IMR-90 (cell line): ENCODE measurements at regions not wholly inside any gene's neighbourhood (a gene's known extent, or its start where the extent isn't known, plus 50 kb on each side); places are given as distances from the start of the nearest gene placed in this dataset.

ENCODE experiments used
- ATAC-seq: fragments of 200-7000 bp; cut with Tn5 transposase; 2 replicates; pipeline ENCODE4 v1.9.1; 2020; ENCODE audit warnings: low read depth, mild to moderate bottlenecking, moderate library complexity
- BruUV-seq: library from RNA; stranded (reverse); fragments of 400-500 nt; replicated peaks from 2 replicates; lab custom pipeline; 2021; lab: Mats Ljungman, UMichigan
- CTCF ChIA-PET: fragments of 300-600 bp; formaldehyde crosslinking; extraction: SDS; loops from one replicate; lab custom pipeline; 2021; ENCODE audit warnings: antibody characterized with exemption; lab: Yijun Ruan, JAX
- POLR2A ChIA-PET: fragments of 300-600 bp; sonication (Branson Sonifier 250); formaldehyde crosslinking; loops from one replicate; lab custom pipeline; 2022; ENCODE audit warnings: antibody characterized with exemption; ENCODE audit not compliant: unreplicated experiment; lab: Charles Lee
- DNase-seq: peaks from one replicate; pipeline ENCODE4 v3.0.0; 2013
- H2AFZ ChIP-seq: replicated peaks from 2 replicates; pipeline ENCODE3; 2013; ENCODE audit warnings: low read length, mild to moderate bottlenecking; ENCODE audit not compliant: poor library complexity
- H2AK5ac ChIP-seq: 2 replicates; pipeline ENCODE4 v1.6.1; 2013; ENCODE audit warnings: low read depth, low read length, inconsistent platforms
- H2AK9ac ChIP-seq: replicated peaks from 2 replicates; pipeline ENCODE3; 2013; ENCODE audit warnings: mild to moderate bottlenecking, low read depth, low read length, moderate library complexity; ENCODE audit not compliant: poor library complexity
- H2BK120ac ChIP-seq: 2 replicates; pipeline ENCODE4 v1.6.1; 2013; ENCODE audit warnings: low read depth, low read length, inconsistent platforms
- H2BK15ac ChIP-seq: 3 replicates; pipeline ENCODE4 v1.6.1; 2013; ENCODE audit warnings: low read depth, low read length, inconsistent platforms
- H2BK20ac ChIP-seq: 2 replicates; pipeline ENCODE4 v1.6.1; 2013; ENCODE audit warnings: low read depth, mild to moderate bottlenecking, inconsistent platforms, low read length, moderate library complexity
- H2BK5ac ChIP-seq: 2 replicates; pipeline ENCODE4 v1.6.1; 2013; ENCODE audit warnings: mild to moderate bottlenecking, low read depth, low read length, inconsistent platforms; ENCODE audit not compliant: poor library complexity, severe bottlenecking
- H3K14ac ChIP-seq: replicated peaks from 2 replicates; pipeline ENCODE4 v1.6.1; 2013; ENCODE audit warnings: low read depth, low read length, inconsistent platforms
- H3K18ac ChIP-seq: 2 replicates; pipeline ENCODE4 v1.6.1; 2013; ENCODE audit warnings: low read depth, low read length, control low read depth
- H3K23ac ChIP-seq: 2 replicates; pipeline ENCODE4 v1.6.1; 2013; ENCODE audit warnings: low read depth, low read length, inconsistent platforms
- H3K27ac ChIP-seq: 2 replicates; pipeline ENCODE4 v1.5.1; 2013; ENCODE audit warnings: mild to moderate bottlenecking, control low read depth, low read length; ENCODE audit not compliant: insufficient read depth
- H3K27me3 ChIP-seq: 2 replicates; pipeline ENCODE4 v1.6.1; 2013; ENCODE audit warnings: low read length; ENCODE audit not compliant: control insufficient read depth, insufficient read depth
- H3K36me3 ChIP-seq: 2 replicates; pipeline ENCODE4 v1.6.1; 2013; ENCODE audit warnings: low read length, mixed read lengths; ENCODE audit not compliant: control insufficient read depth, insufficient read depth
- H3K4ac ChIP-seq: 2 replicates; pipeline ENCODE4 v1.6.1; 2013; ENCODE audit warnings: low read depth, low read length, inconsistent platforms
- H3K4me1 ChIP-seq: 2 replicates; pipeline ENCODE4 v1.6.1; 2013; ENCODE audit warnings: low read length, mixed read lengths; ENCODE audit not compliant: control insufficient read depth, insufficient read depth
- H3K4me2 ChIP-seq: 2 replicates; pipeline ENCODE4 v1.6.1; 2013; ENCODE audit warnings: low read depth, mild to moderate bottlenecking, control low read depth, low read length, moderate library complexity
- H3K4me3 ChIP-seq: 2 replicates; pipeline ENCODE4 v1.5.1; 2013; ENCODE audit warnings: low read depth, mild to moderate bottlenecking, control low read depth, low read length, moderate library complexity; ENCODE audit not compliant: insufficient read depth
- H3K56ac ChIP-seq: 2 replicates; pipeline ENCODE4 v1.6.1; 2013; ENCODE audit warnings: low read length, inconsistent platforms; ENCODE audit not compliant: insufficient read depth; ENCODE audit errors: extremely low read depth
- H3K79me1 ChIP-seq, 2 experiments: 2 replicates each; pipeline ENCODE4 v1.6.1; 2013; ENCODE audit warnings: low read length in 2 of 2, inconsistent platforms in 1 of 2, low read depth in 1 of 2
- H3K9ac ChIP-seq: 2 replicates; pipeline ENCODE4 v1.6.1; 2013; ENCODE audit warnings: low read depth, low read length, control low read depth
- H3K9me1 ChIP-seq: 2 replicates; pipeline ENCODE4 v1.6.1; 2013; ENCODE audit warnings: low read length, inconsistent platforms; ENCODE audit not compliant: insufficient read depth
- H3K9me3 ChIP-seq: 2 replicates; pipeline ENCODE4 v1.6.1; 2013; ENCODE audit warnings: low read length; ENCODE audit not compliant: control insufficient read depth, insufficient read depth
- H4K20me1 ChIP-seq: 2 replicates; pipeline ENCODE4 v1.6.1; 2013; ENCODE audit warnings: low read length, inconsistent platforms; ENCODE audit not compliant: insufficient read depth
- H4K5ac ChIP-seq: 2 replicates; pipeline ENCODE4 v1.6.1; 2013; ENCODE audit warnings: mild to moderate bottlenecking, low read depth, low read length, control low read depth
- H4K8ac ChIP-seq, 2 experiments: 2 replicates each; pipeline ENCODE4 v1.6.1; 2013; ENCODE audit warnings: low read depth in 2 of 2, low read length in 2 of 2, control low read depth in 1 of 2, inconsistent platforms in 1 of 2
- H4K91ac ChIP-seq: 2 replicates; pipeline ENCODE4 v1.6.1; 2013; ENCODE audit warnings: low read depth, low read length, inconsistent platforms; ENCODE audit not compliant: insufficient read depth
- BHLHE40 ChIP-seq: fragments of 150-350 bp; IDR thresholded peaks from 2 replicates; pipeline ENCODE4 v1.6.1; 2016; ENCODE audit warnings: mild to moderate bottlenecking, low read depth, low read length
- CEBPB ChIP-seq: IDR thresholded peaks from 2 replicates; pipeline ENCODE4 v1.6.1; 2012; ENCODE audit warnings: low read depth, low read length, improper control_type of control experiment
- CHD1 ChIP-seq: IDR thresholded peaks from 2 replicates; pipeline ENCODE4 v1.6.1; 2012; ENCODE audit warnings: low read depth, low read length, improper control_type of control experiment
- CTCF ChIP-seq: conservative IDR thresholded peaks from 2 replicates; pipeline ENCODE4 v1.5.1; 2012; ENCODE audit warnings: mild to moderate bottlenecking, low read depth, low read length, improper control_type of control experiment
- FOS ChIP-seq: fragments of 150-350 bp; IDR thresholded peaks from 2 replicates; pipeline ENCODE4 v1.6.1; 2016; ENCODE audit warnings: low read depth, low read length
- MXI1 ChIP-seq: IDR thresholded peaks from 2 replicates; pipeline ENCODE4 v1.6.1; 2012; ENCODE audit warnings: low read depth, mild to moderate bottlenecking, low read length, moderate library complexity, borderline replicate concordance
- POLR2A ChIP-seq: IDR thresholded peaks from 2 replicates; pipeline ENCODE4 v1.6.1; 2012; ENCODE audit warnings: mild to moderate bottlenecking, low read depth, low read length
- RAD21 ChIP-seq: IDR thresholded peaks from 2 replicates; pipeline ENCODE4 v1.6.1; 2012; ENCODE audit warnings: low read length, improper control_type of control experiment
- RFX5 ChIP-seq: IDR thresholded peaks from 2 replicates; pipeline ENCODE4 v1.8.0; 2012; ENCODE audit warnings: low read depth, mild to moderate bottlenecking, low read length, moderate library complexity
- SMC3 ChIP-seq: fragments of 150-350 bp; IDR thresholded peaks from 2 replicates; pipeline ENCODE4 v1.6.1; 2016; ENCODE audit warnings: low read depth, mild to moderate bottlenecking, antibody characterized with exemption, low read length, moderate library complexity
- USF2 ChIP-seq: fragments of 150-350 bp; IDR thresholded peaks from 2 replicates; pipeline ENCODE4 v1.6.1; 2017; ENCODE audit warnings: mild to moderate bottlenecking, antibody characterized with exemption, low read length, low read depth
- WGBS, 2 experiments: methylation state at CpG; one replicate each; pipeline versions ENCODE4 v1.1.5 to v1.1.7; 2013; ENCODE audit warnings: missing lambda C conversion rate in 2 of 2; ENCODE audit not compliant: insufficient read length in 1 of 2; ENCODE audit errors: extremely low coverage in 2 of 2; 5-methylcytosine and 5-hydroxymethylcytosine counted together
- dilution Hi-C: fragments of 300-500 bp; cut with HindIII; formaldehyde crosslinking; loops from one replicate; pipeline ENCODE4 v1.14.3; 2018; ENCODE audit warnings: low sequenced_read_pairs; ENCODE audit not compliant: unreplicated experiment
- in situ Hi-C: fragments of 300-500 bp; cut with MboI; formaldehyde crosslinking; loops from 3 replicates; pipeline ENCODE4 v1.14.3; 2019; ENCODE audit warnings: low sequenced_read_pairs, inconsistent platforms, mixed read lengths
- intact Hi-C: fragments of 100-400 bp; cut with micrococcal nuclease; formaldehyde crosslinking; loops from 2 replicates; pipeline ENCODE4 v1.10.0; 2022

GRCh38 chr3:159843840-159844730, 144.6 kb upstream of the IL12A start (continued):
- TF ChIP-seq RFX5 (no peak), POLR2A (no peak), CEBPB (no peak)

- H3K4me2 ChIP-seq, result peak overlapping the region; percentile 79; the same call in 1 of the 2 replicates
- TF ChIP-seq SMC3 (no peak), MXI1 (no peak), USF2 (no peak), POLR2A (no peak), FOS (no peak), CHD1 (no peak), BHLHE40 (no peak), CTCF (no peak), RAD21 (no peak)
Measured at GRCh38 chr3:159844801-159845261, 143.8 kb upstream of the IL12A start.

More at GRCh38 chr3:159844801-159845261, 143.8 kb upstream of the IL12A start:
- Histone ChIP-seq H4K8ac (peak overlapping the region; percentile 20 to 41; a peak in 2 of 4 replicates), H2BK15ac (no peak overlapping the region), H2AK9ac (no peak overlapping the region), H3K4me3 (no peak overlapping the region), H3K56ac (no peak overlapping the region), H3K9me3 (no peaks in the 10 kb centered on the region), H2BK120ac (peak overlapping the region; percentile 16), H4K91ac (no peak overlapping the region), H2AK5ac (peak overlapping the region; percentile 80; the same call in 1 of the 2 replicates), H3K9ac (0 out of 2 replicates have a peak overlapping the region, but pooled peaks have one; percentile 12), H3K4ac (peak overlapping the region; percentile 77), H3K36me3 (no peaks in the 10 kb centered on the region), H4K5ac (peak overlapping the region; percentile 56), H3K9me1 (peaks cover 14% of the 10 kb centered on the region), H3K18ac (peak overlapping the region; percentile 69; the same call in 1 of the 2 replicates), H2AFZ (no peak overlapping the region), H2BK5ac (peak overlapping the region; percentile 90), H3K23ac (peak overlapping the region; percentile 1; the same call in 1 of the 2 replicates), H4K20me1 (peaks cover 22% of the 10 kb centered on the region), H3K14ac (peak overlapping the region; percentile 65), H3K27ac (peak overlapping the region; percentile 38; the same call in 1 of the 2 replicates), H2BK20ac (peak overlapping the region; percentile 64), H3K4me1 (peaks cover 14% of the 10 kb centered on the region), H3K27me3 (no peaks in the 10 kb centered on the region), H3K79me1 (peaks cover 39 to 75% of the 10 kb centered on the region in 2 experiments)
- no peak for DNase-seq
- POLR2A ChIA-PET, result no interaction called here
- CTCF ChIA-PET, result interaction anchor here (0.6 to 2.0 kb wide), 4 partner anchors 9 to 161 kb away, joined by 3 to 5 read pairs (median 4); no protein-coding TSS in a partner anchor
- no CpG with 5 or more reads among the region's 4 CpGs for WGBS, 2 experiments
- intact Hi-C loops (loop anchor here (1.0 to 5.0 kb wide), 2 partner anchors 7 to 37 kb away; no protein-coding TSS in a partner anchor), in situ Hi-C loops (no loop called here), dilution Hi-C loops (no loop called here)
- peak; percentile 13 for ATAC-seq
- BruUV-seq, result no TSS peak
